Lower leg skin (tissue), 4 donors: ENCODE measurements at regions not wholly inside any gene's neighbourhood (a gene's known extent, or its start where the extent isn't known, plus 50 kb on each side); places are given as distances from the start of the nearest gene placed in this dataset.

Source experiments
- DNase-seq, 2 donors: peaks; one replicate each; pipeline ENCODE4 v3.0.0-alpha.2; 2019; ENCODE audit warnings: low spot score in 2 of 2
- H3K4me3 ChIP-seq: fragments of 200-600 bp; sonication (generic); 2 replicates; pipeline ENCODE4 v1.5.1; 2017; ENCODE audit warnings: mild to moderate bottlenecking, low read depth; ENCODE audit not compliant: poor library complexity, severe bottlenecking
- CTCF ChIP-seq, 3 donors: fragments of 450-650 bp; IDR thresholded peaks; one replicate each; pipeline ENCODE4 v1.5.1; 2016; ENCODE audit warnings: antibody characterized with exemption in 3 of 3, mild to moderate bottlenecking in 3 of 3, moderate library complexity in 2 of 3
- POLR2A ChIP-seq, 2 donors: fragments of 450-650 bp; IDR thresholded peaks; one replicate each; pipeline ENCODE4 v1.6.1; 2016 to 2017; ENCODE audit warnings: antibody characterized with exemption in 2 of 2, mild to moderate bottlenecking in 1 of 2, moderate library complexity in 1 of 2
- WGBS, 2 donors: methylation state at CpG; one replicate each; pipeline ENCODE4 v1.1.5; 2018; 5-methylcytosine and 5-hydroxymethylcytosine counted together
- intact Hi-C: fragments of 100-400 bp; cut with DNase I; formaldehyde crosslinking; loops from one replicate; pipeline ENCODE4 v1.15.0; 2023; ENCODE audit warnings: low total_unique reads

GRCh38 chr7:115548756-115549155, 481.8 kb downstream of the TFEC start:
- no peak for DNase-seq
- no peak for TF ChIP-seq CTCF (IDR thresholded peaks at IDR 0.05)
- TF ChIP-seq POLR2A (IDR thresholded peaks at IDR 0.05): no peak
- 74 to 85% methylated on average over 1 of the region's 1 CpG for WGBS, 2 donors
- no peak overlapping the region for H3K4me3 ChIP-seq
- intact Hi-C loops: no loop called here

GRCh38 chr7:115546790-115547189, 483.8 kb downstream of the TFEC start:
- TF ChIP-seq POLR2A (IDR thresholded peaks at IDR 0.05) (no peak), CTCF (IDR thresholded peaks at IDR 0.05) (no peak)
- H3K4me3 ChIP-seq: no peak overlapping the region
- intact Hi-C loops: no loop called here
- DNase-seq: no peak

- WGBS, 2 donors: 70 to 80% methylated on average over 1 of the region's 1 CpG
- no peak for TF ChIP-seq CTCF (IDR thresholded peaks at IDR 0.05)
- no peak for TF ChIP-seq POLR2A (IDR thresholded peaks at IDR 0.05)
- intact Hi-C loops: no loop called here
- no peak for DNase-seq
- no peak overlapping the region for H3K4me3 ChIP-seq
These were observed 496.8 kb downstream of the TFEC start for GRCh38 chr7:115533785-115534184.

- intact Hi-C loops: no loop called here
- WGBS, 2 donors: 54 to 62% methylated on average over 3 of the region's 3 CpGs
- TF ChIP-seq CTCF (IDR thresholded peaks at IDR 0.05): no peak
- TF ChIP-seq POLR2A (IDR thresholded peaks at IDR 0.05): no peak
- DNase-seq: no peak
- H3K4me3 ChIP-seq: no peak overlapping the region
These were observed 504.3 kb downstream of the TFEC start for GRCh38 chr7:115526278-115526677.

GRCh38 chr7:115522174-115522573, 508.4 kb downstream of the TFEC start:
- no peak overlapping the region for H3K4me3 ChIP-seq
- no peak for DNase-seq
- TF ChIP-seq POLR2A (IDR thresholded peaks at IDR 0.05): no peak
- TF ChIP-seq CTCF (IDR thresholded peaks at IDR 0.05): no peak
- WGBS, 2 donors: 81 to 90% methylated on average over 3 of the region's 3 CpGs
- intact Hi-C loops: no loop called here

GRCh38 chr7:115516341-115516740, 514.2 kb downstream of the TFEC start:
- 51 to 53% methylated on average over 2 of the region's 2 CpGs for WGBS, 2 donors
- TF ChIP-seq POLR2A (IDR thresholded peaks at IDR 0.05) (no peak), CTCF (IDR thresholded peaks at IDR 0.05) (no peak)
- DNase-seq: no peak
- no peak overlapping the region for H3K4me3 ChIP-seq
- intact Hi-C loops: no loop called here
